ENCODE measurements at regions not wholly inside any gene's neighbourhood (a gene's known extent, or its start where the extent isn't known, plus 50 kb on each side); places are given as distances from the start of the nearest gene placed in this dataset.

DNA sequence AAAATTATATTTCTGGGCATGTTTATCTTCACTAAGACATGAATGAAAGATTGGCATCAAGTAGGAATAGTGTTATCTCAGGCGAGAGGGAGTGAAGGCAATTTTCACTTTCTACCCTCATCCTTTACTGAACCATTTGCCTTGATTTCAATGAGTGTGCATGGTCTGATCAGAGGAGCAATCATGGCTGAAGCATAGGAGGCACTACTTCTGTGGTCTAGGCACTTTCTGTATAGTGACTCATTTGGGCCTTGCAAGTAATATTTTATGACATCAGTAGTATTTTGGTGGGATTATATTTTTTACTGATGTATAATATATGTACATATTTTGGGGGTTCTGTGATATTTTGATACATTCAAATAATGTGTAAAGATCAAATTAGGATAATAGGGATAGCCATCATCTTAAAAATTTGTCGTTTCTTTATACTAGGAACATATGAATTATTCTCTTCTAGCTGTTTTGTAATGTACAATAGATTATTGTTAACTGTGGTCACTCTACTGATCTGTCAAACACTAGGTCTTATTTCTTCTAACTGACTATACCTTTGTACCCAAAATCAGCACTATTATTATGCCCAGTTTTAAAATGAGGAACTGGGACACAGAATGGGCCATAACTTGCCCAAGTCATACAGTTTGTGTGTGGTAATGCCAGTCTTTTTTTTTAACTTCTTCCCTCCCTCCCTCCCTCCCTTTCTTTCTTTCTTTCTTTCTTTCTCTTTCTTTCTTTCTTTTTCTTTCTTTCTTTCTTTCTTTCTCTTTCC is 101.9 kb downstream of the RAB11FIP2 start:
- Histone ChIP-seq H3K27ac (replicated peaks; ENCODE audit: low read length) (no peak overlapping the region), H2BK120ac (ENCODE audit: low read depth, low read length) (no peak overlapping the region), H2BK5ac (ENCODE audit: low read length) (no peak overlapping the region), H4K91ac (ENCODE audit: low read depth, low read length, poor library complexity) (no peak overlapping the region), H3K14ac (ENCODE audit: low read length) (no peak overlapping the region), H4K8ac (ENCODE audit: low read depth, low read length) (no peak overlapping the region), H3K79me1 (ENCODE audit: low read depth, low read length) (no peaks in the 10 kb centered on the region), H3K4ac (ENCODE audit: low read length) (no peak overlapping the region), H3K36me3 (replicated peaks in 1 of 2; ENCODE audit: control insufficient read depth in 2 of 2, insufficient read depth in 2 of 2, low read length in 2 of 2) (no peaks in the 10 kb centered on the region), H3K27me3 (ENCODE audit: control insufficient read depth in 3 of 3, insufficient read depth in 3 of 3, low read depth in 1 of 3, low read length in 3 of 3) (no peaks in the 10 kb centered on the region), H2AK5ac (ENCODE audit: low read depth, low read length) (no peak overlapping the region), H3K4me2 (ENCODE audit: insufficient read depth, low read length, poor library complexity, severe bottlenecking) (no peak overlapping the region), H2BK12ac (ENCODE audit: low read length) (no peak overlapping the region), H3K23ac (ENCODE audit: low read depth, low read length, poor library complexity) (no peak overlapping the region), H3K9ac (ENCODE audit: low read depth, low read length, poor library complexity) (no peak overlapping the region), H2BK15ac (ENCODE audit: low read length) (no peak overlapping the region), H3K4me3 (ENCODE audit: low read length in 2 of 2) (no peak overlapping the region), H3K9me3 (replicated peaks in 1 of 2; ENCODE audit: control insufficient read depth in 2 of 2, insufficient read depth in 1 of 2, low read depth in 1 of 2, low read length in 2 of 2) (no peaks in the 10 kb centered on the region), H3K18ac (ENCODE audit: low read length) (no peak overlapping the region), H3K4me1 (ENCODE audit: control insufficient read depth in 2 of 2, insufficient read depth in 1 of 2, low read depth in 1 of 2, low read length in 2 of 2) (peaks cover 0 to 8% of the 10 kb centered on the region in 2 donors), H2AFZ (ENCODE audit: low read length) (no peak overlapping the region)
- no CpG with 5 or more reads among the region's 2 CpGs for WGBS, 2 donors (ENCODE audit: extremely low coverage in 2 of 2, insufficient read length in 2 of 2, insufficient replicate concordance in 1 of 2)
- no peak for DNase-seq (ENCODE audit: low spot score)

DNA sequence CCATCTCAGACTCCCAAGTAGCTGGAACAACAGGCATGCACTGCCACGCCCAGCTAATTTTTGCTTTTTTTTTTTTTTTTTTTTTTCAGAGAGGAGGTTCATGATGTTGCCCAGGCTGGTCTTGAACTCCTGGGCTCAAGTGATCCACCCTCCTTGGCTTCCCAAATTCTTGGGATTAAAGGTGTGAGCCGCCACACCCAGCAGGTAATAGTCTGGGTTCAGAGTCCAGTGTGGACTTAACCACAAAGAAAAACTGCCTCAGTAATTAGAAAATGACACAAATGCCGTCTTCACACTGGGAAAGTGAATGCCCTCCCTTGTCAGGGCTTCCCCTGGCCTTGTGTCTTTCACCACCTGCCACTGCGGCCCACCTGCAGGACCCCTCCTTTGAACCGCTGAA is 101.1 kb downstream of the RAB11FIP2 start:
- H4K91ac ChIP-seq (ENCODE audit: low read depth, low read length, poor library complexity), result peak overlapping the region; percentile 18
- no peak overlapping the region for H2BK120ac ChIP-seq (ENCODE audit: low read depth, low read length)
- H3K9me3 ChIP-seq (replicated peaks in 1 of 2; ENCODE audit: control insufficient read depth in 2 of 2, insufficient read depth in 1 of 2, low read depth in 1 of 2, low read length in 2 of 2), result no peaks in the 10 kb centered on the region
- H3K79me1 ChIP-seq (ENCODE audit: low read depth, low read length), result no peaks in the 10 kb centered on the region
- H3K4me1 ChIP-seq (ENCODE audit: control insufficient read depth in 2 of 2, insufficient read depth in 1 of 2, low read depth in 1 of 2, low read length in 2 of 2), result peaks cover 0 to 8% of the 10 kb centered on the region in 2 donors
- no peaks in the 10 kb centered on the region for H3K36me3 ChIP-seq (replicated peaks in 1 of 2; ENCODE audit: control insufficient read depth in 2 of 2, insufficient read depth in 2 of 2, low read length in 2 of 2)
- no peak overlapping the region for H3K14ac ChIP-seq (ENCODE audit: low read length)
- no peak overlapping the region for H4K8ac ChIP-seq (ENCODE audit: low read depth, low read length)
- no peak overlapping the region for H3K27ac ChIP-seq (replicated peaks; ENCODE audit: low read length)
- no peak overlapping the region for H3K9ac ChIP-seq (ENCODE audit: low read depth, low read length, poor library complexity)
- H3K27me3 ChIP-seq (ENCODE audit: control insufficient read depth in 3 of 3, insufficient read depth in 3 of 3, low read depth in 1 of 3, low read length in 3 of 3), result no peaks in the 10 kb centered on the region
- H3K18ac ChIP-seq (ENCODE audit: low read length), result peak overlapping the region; percentile 53
- no peak overlapping the region for H3K23ac ChIP-seq (ENCODE audit: low read depth, low read length, poor library complexity)
- no peak overlapping the region for H3K4me3 ChIP-seq (ENCODE audit: low read length in 2 of 2)
- no peak for DNase-seq (ENCODE audit: low spot score)
- no peak overlapping the region for H2AK5ac ChIP-seq (ENCODE audit: low read depth, low read length)
- H3K4me2 ChIP-seq (ENCODE audit: insufficient read depth, low read length, poor library complexity, severe bottlenecking), result no peak overlapping the region
- no peak overlapping the region for H2BK5ac ChIP-seq (ENCODE audit: low read length)
- no CpG with 5 or more reads among the region's 5 CpGs for WGBS, 2 donors (ENCODE audit: extremely low coverage in 2 of 2, insufficient read length in 2 of 2, insufficient replicate concordance in 1 of 2)
- H2BK12ac ChIP-seq (ENCODE audit: low read length), result no peak overlapping the region
- H3K4ac ChIP-seq (ENCODE audit: low read length), result peak overlapping the region; percentile 20
- no peak overlapping the region for H2AFZ ChIP-seq (ENCODE audit: low read length)
- no peak overlapping the region for H2BK15ac ChIP-seq (ENCODE audit: low read length)

DNA sequence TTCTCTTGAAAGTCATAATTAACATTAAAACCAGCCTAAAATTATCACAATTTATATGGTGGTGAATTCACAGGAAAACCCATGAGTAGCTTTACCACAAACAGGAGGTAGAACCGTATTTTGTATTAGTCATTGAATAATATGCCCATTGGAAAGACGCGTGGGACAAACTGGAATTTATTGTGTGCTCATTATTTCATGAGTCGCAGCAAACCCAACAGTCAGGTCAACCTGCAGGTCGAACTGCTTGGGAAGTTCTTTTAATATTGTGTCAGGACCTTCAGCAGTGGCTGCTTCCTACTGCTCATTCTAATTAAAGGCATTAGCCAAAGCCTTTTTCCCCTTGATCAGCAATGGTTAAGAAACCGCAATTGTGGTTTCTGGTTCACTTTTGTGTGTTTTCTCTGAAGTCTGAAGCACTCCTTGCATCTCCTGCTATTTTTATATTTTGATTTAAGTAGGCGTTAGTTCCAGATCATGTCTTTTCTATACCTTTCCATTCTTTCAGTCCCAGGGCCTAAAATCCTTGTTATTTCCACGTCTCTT is 100.1 kb downstream of the RAB11FIP2 start:
- Histone ChIP-seq H3K4me3 (ENCODE audit: low read length in 2 of 2) (no peak overlapping the region), H2BK15ac (ENCODE audit: low read length) (no peak overlapping the region), H3K27ac (replicated peaks; ENCODE audit: low read length) (no peak overlapping the region), H2AK5ac (ENCODE audit: low read depth, low read length) (no peak overlapping the region), H3K4me1 (ENCODE audit: control insufficient read depth in 2 of 2, insufficient read depth in 1 of 2, low read depth in 1 of 2, low read length in 2 of 2) (peaks cover 0 to 10% of the 10 kb centered on the region in 2 donors), H3K9ac (ENCODE audit: low read depth, low read length, poor library complexity) (no peak overlapping the region), H3K36me3 (replicated peaks in 1 of 2; ENCODE audit: control insufficient read depth in 2 of 2, insufficient read depth in 2 of 2, low read length in 2 of 2) (no peaks in the 10 kb centered on the region), H2BK12ac (ENCODE audit: low read length) (no peak overlapping the region), H2AFZ (ENCODE audit: low read length) (no peak overlapping the region), H3K18ac (ENCODE audit: low read length) (no peak overlapping the region), H3K4ac (ENCODE audit: low read length) (no peak overlapping the region), H3K9me3 (replicated peaks in 1 of 2; ENCODE audit: control insufficient read depth in 2 of 2, insufficient read depth in 1 of 2, low read depth in 1 of 2, low read length in 2 of 2) (peaks cover 0 to 2% of the 10 kb centered on the region in 2 donors), H3K23ac (ENCODE audit: low read depth, low read length, poor library complexity) (no peak overlapping the region), H4K91ac (ENCODE audit: low read depth, low read length, poor library complexity) (no peak overlapping the region), H3K79me1 (ENCODE audit: low read depth, low read length) (no peaks in the 10 kb centered on the region), H3K27me3 (ENCODE audit: control insufficient read depth in 3 of 3, insufficient read depth in 3 of 3, low read depth in 1 of 3, low read length in 3 of 3) (peaks cover 0 to 2% (median 0%) of the 10 kb centered on the region in 3 experiments), H3K14ac (ENCODE audit: low read length) (no peak overlapping the region), H3K4me2 (ENCODE audit: insufficient read depth, low read length, poor library complexity, severe bottlenecking) (no peak overlapping the region), H2BK120ac (ENCODE audit: low read depth, low read length) (no peak overlapping the region), H2BK5ac (ENCODE audit: low read length) (no peak overlapping the region), H4K8ac (ENCODE audit: low read depth, low read length) (no peak overlapping the region)
- WGBS, 2 donors (ENCODE audit: extremely low coverage in 2 of 2, insufficient read length in 2 of 2, insufficient replicate concordance in 1 of 2), result no CpG with 5 or more reads among the region's 8 CpGs
- no peak for DNase-seq (ENCODE audit: low spot score)

DNA sequence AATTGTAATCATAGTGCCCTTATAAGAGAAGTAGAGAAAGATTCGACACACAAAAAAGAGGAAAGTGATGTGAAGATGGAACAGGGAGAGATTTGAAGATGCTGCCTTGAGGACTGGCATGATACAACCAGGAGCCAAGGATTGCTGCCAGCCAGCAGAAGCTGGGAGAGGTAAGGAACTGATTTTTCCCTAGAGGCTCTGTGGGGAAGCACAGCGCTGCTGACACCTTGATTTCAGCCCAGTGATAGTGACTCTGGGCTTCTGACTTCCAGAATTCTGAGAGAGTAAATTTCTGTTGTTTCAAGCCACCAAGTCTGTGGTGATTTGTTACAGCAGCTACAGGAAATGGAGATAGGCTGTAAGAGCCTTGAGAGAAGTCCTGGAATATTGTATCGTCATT is 98.2 kb downstream of the RAB11FIP2 start:
- Histone ChIP-seq H3K79me1 (ENCODE audit: low read depth, low read length) (no peaks in the 10 kb centered on the region), H3K14ac (ENCODE audit: low read length) (no peak overlapping the region), H3K4ac (ENCODE audit: low read length) (no peak overlapping the region), H3K9ac (ENCODE audit: low read depth, low read length, poor library complexity) (no peak overlapping the region), H3K27me3 (ENCODE audit: control insufficient read depth in 3 of 3, insufficient read depth in 3 of 3, low read depth in 1 of 3, low read length in 3 of 3) (peaks cover 0 to 3% (median 2%) of the 10 kb centered on the region in 3 experiments), H3K27ac (replicated peaks; ENCODE audit: low read length) (no peak overlapping the region), H2BK12ac (ENCODE audit: low read length) (no peak overlapping the region), H3K36me3 (replicated peaks in 1 of 2; ENCODE audit: control insufficient read depth in 2 of 2, insufficient read depth in 2 of 2, low read length in 2 of 2) (no peaks in the 10 kb centered on the region), H3K4me2 (ENCODE audit: insufficient read depth, low read length, poor library complexity, severe bottlenecking) (no peak overlapping the region), H3K9me3 (replicated peaks in 1 of 2; ENCODE audit: control insufficient read depth in 2 of 2, insufficient read depth in 1 of 2, low read depth in 1 of 2, low read length in 2 of 2) (peaks cover 0 to 2% of the 10 kb centered on the region in 2 donors), H2AK5ac (ENCODE audit: low read depth, low read length) (no peak overlapping the region), H2BK5ac (ENCODE audit: low read length) (no peak overlapping the region), H3K4me1 (ENCODE audit: control insufficient read depth in 2 of 2, insufficient read depth in 1 of 2, low read depth in 1 of 2, low read length in 2 of 2) (peaks cover 0 to 8% of the 10 kb centered on the region in 2 donors), H2BK120ac (ENCODE audit: low read depth, low read length) (no peak overlapping the region), H2AFZ (ENCODE audit: low read length) (no peak overlapping the region), H3K18ac (ENCODE audit: low read length) (peak overlapping the region; percentile 7), H3K23ac (ENCODE audit: low read depth, low read length, poor library complexity) (no peak overlapping the region), H4K91ac (ENCODE audit: low read depth, low read length, poor library complexity) (no peak overlapping the region), H4K8ac (ENCODE audit: low read depth, low read length) (no peak overlapping the region), H2BK15ac (ENCODE audit: low read length) (no peak overlapping the region), H3K4me3 (ENCODE audit: low read length in 2 of 2) (no peak overlapping the region)
- no peak for DNase-seq (ENCODE audit: low spot score)
- no CpG with 5 or more reads among the region's 3 CpGs for WGBS, 2 donors (ENCODE audit: extremely low coverage in 2 of 2, insufficient read length in 2 of 2, insufficient replicate concordance in 1 of 2)
